GM18519 (cell line): ENCODE measurements at regions not wholly inside any gene's neighbourhood (a gene's known extent, or its start where the extent isn't known, plus 50 kb on each side); places are given as distances from the start of the nearest gene placed in this dataset.
"Not testable (repeated sequence)": the region's sequence is repeated elsewhere in the genome, so short reads cannot be mapped to it uniquely, and the experiment has no call there.

ENCODE experiments used
- ATAC-seq: cut with Tn5 transposase; IDR thresholded peaks from one replicate; pipeline ENCODE4 v1.9.1; 2021; ENCODE audit warnings: mild to moderate bottlenecking, moderate library complexity; ENCODE audit not compliant: unreplicated experiment, low FRiP score

DNA sequence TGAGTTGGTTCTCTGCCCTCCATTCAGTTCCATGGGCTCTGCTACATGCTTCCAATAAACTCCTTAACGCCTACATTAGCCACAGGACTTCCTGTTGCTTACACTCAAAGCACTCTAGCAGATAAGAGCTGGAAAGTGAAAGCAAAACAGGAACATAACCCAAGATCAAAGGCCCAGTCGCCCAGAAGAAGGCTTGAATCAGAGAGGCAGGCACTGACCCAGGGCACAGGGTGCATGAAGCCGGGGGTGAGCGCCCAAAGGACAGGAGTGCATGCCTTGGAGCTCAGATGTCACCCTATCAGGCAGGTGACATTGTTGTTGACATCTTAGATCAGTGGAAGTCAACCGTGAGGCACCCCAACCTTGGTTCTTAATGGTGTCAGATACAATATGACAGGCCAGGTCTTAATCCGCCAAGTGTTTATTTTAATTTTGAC, 235.1 kb downstream of the UACA start:
- ATAC-seq: no peak

DNA sequence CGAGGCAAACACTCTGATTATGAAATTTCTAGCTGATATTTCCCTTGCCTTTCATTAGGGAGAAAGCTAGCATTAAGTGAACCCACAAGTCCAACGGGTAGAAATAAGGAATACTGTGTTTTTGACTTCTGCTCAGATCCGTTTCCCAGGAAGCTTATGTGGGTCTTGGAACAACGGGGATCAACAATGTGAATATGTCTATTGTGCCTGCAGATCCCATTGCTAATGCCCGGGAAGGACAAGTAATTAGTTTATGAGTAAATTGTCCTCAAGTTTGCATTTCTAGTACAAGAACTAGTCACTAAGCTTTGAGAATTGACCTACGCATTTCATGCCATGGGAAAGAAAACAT, 236.4 kb downstream of the UACA start:
- no peak for ATAC-seq

- no peak for ATAC-seq
Observed at GRCh38 chr15:70526221-70526973, 237.0 kb downstream of the UACA start.

DNA sequence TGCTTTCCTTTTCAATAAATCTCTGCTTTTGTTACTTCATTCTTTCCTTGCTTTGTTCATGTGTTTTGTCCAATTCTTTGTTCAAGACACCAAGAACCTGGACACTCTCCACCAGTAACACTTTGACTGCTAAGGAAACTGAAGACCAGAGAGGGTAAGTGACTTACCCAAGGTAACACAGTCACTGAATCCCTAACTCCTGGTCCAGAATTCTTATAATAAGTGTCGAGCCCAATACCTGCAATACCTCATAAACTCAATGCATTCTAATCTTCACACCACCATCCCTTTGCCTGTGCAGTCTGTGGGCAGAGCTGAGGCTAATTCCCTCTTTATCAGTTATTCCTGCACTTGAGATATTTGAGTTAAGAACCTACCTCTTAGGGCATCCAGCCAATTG, 237.8 kb downstream of the UACA start:
- no peak for ATAC-seq

GRCh38 chr15:70524470-70524869, 238.9 kb downstream of the UACA start:
- no peak for ATAC-seq

- ATAC-seq: no peak
Observed at GRCh38 chr15:70523616-70524015, 239.7 kb downstream of the UACA start.

DNA sequence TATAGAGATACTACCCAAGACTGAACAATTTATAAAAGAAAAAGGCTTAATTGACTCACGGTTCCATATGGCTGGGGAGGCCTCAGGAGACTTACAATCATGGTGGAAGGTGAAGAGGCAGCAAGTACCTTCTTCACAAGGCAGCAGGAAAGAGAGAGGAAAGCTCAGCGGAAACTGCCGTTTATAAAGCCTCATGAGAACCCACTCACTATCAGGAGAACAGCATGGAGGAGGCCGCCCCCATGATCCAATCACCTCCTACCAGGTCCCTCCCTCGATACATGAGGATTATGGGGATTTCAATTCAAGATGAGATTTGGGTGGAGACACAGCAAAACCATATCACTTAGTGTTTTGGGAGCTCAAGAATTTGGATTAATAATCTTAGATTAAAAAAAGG, 240.2 kb downstream of the UACA start:
- no peak for ATAC-seq

GRCh38 chr15:70522323-70522966, 240.9 kb downstream of the UACA start:
- ATAC-seq: no peak

- no peak for ATAC-seq
Observed at GRCh38 chr15:70521576-70522322, 241.6 kb downstream of the UACA start.

GRCh38 chr15:70519616-70520015, 243.7 kb downstream of the UACA start:
- no peak for ATAC-seq

- ATAC-seq: no peak
Observed at GRCh38 chr15:70519004-70519365, 244.4 kb downstream of the UACA start.

GRCh38 chr15:70518201-70519003, 245.0 kb downstream of the UACA start:
- no peak for ATAC-seq

DNA sequence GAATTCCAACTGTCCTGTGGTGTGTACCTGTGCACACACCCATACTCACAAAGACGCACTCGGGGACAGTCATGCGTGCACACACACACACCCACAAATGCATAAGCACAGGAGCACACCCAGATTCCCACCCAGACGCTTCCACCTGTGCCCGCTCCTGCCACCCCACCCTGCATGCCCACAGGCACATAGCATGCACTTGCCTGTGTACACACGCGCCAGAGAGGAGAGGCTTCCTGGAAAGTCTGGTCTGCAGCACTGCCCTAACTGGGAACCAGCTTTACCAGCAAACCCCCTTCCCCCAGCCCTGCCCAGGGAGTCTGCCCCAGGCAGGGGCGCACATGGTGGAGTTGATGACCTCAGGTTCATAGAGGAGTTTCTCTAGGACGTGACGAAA, 246.2 kb downstream of the UACA start:
- ATAC-seq: no peak

- no peak for ATAC-seq
Observed at GRCh38 chr15:70516408-70517193, 246.8 kb downstream of the UACA start.

- no peak for ATAC-seq
Observed at GRCh38 chr15:70514251-70514650, 249.1 kb downstream of the UACA start.

- no peak for ATAC-seq
Observed at GRCh38 chr15:70513819-70514218, 249.5 kb downstream of the UACA start.

DNA sequence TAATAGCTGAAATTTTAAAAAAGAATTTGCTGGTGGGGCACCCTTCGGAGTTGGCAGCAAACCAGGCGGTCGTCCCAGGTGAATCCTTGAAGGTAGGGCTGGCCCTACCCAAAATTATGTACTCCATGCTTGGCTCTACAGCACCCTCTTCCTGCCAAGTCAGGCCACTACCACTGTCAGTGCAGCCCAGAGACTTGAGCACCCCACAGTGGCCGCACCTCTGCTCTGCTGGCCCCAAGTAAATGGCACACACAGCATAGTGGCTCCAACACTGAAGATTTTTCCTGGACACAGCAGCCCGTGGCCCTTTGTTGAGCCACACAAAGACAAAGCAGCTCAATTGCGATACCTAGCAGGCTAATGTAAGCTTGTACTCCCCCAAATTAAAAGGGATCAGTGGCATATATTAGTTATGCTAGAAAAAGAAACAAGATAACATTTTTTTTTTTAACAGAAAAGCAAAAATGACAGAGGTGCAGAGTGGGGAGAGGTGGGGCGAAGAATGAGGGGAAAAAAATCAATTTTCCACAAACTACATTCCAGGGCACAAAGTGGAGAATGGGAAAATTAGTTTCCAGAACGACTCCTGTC, 250.5 kb downstream of the UACA start:
- ATAC-seq: peak; percentile 69

- not testable (repeated sequence) for ATAC-seq
Observed at GRCh38 chr15:70511972-70512587, 251.3 kb downstream of the UACA start.

GRCh38 chr15:70510433-70510832, 252.9 kb downstream of the UACA start:
- no peak for ATAC-seq
